CD4-positive, alpha-beta T cell treated with Interferon alpha-2 for 1 hour (primary cell): ENCODE measurements at regions not wholly inside any gene's neighbourhood (a gene's known extent, or its start where the extent isn't known, plus 50 kb on each side); places are given as distances from the start of the nearest gene placed in this dataset.

ENCODE experiments used
- DNase-seq, 2 donors: peaks; one replicate each; pipeline ENCODE4 v3.0.0-alpha.2; 2020 to 2022

DNA sequence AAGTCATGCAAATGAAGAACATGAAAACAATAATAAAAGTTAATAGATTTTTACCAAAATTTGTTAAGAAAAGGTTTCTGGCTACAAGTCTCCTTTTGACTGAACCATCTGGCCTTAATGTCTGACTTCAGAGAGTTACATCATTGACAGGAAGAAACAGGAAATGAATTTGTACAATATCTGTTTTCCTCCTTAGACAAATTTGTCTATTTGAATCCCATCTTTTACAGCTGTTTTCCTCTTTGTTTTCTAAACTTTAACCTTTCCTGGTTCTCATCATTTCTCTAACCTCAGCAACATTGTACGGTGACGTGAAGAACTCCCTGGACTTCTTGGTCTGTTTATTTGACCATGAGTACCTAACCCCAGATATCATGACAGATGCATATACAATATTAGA, 567.5 kb upstream of the RIOK2 start:
- DNase-seq: no peak

DNA sequence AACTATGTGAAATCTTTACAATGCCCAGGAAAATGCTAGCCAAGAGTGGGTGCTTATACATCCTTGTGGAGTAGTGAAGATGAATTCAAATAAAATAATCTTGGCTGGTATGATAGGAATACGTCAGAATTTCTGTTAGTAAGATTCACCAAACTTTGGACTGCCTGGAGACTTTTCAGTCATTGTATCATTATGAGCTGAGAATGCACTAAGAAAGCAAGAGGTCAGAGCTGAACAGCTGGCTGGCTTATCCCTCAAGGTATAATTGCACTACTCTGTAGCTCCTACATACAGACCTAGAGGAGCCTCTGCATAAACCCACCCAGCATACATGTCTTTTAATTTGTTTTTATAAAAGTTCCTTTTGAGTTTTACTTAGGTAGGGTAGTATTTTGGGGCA, 568.5 kb upstream of the RIOK2 start:
- no peak for DNase-seq

DNA sequence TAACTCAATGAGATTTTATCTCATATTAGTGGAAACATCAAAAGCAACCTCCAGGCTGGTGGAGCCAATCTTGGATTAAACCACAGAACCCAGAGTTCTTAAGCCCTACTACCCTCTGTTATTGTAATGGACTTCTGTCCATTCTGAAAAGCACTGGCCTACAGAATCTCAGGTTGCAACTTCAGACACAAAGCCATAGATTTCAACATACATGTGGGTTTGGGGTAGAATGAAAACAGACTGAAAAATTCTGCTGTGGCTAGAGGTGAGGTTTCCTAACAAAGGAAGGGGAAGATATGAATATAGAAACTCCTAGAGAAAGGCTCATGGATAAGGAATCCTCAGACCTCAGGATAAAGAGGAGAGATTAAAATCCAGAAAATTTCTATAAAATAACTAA, 569.8 kb upstream of the RIOK2 start:
- no peak for DNase-seq

DNA sequence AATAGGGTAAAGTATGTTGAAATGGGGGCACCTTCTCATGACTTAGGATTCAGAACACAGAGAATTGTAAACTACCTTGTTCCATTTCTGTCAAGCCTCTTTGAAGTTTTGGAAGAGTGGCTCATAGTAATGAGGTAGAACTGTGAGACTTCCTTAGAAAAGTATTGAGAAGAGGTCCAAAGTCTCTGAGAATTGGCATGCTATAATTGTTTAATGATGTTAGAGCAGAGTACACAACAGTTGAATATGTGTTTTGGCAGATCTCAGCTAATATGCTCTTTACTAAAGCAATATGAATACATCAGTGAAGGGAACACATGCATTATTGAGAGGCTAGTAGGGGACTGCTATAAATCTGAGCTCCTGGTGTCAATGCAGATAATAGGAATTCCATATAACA, 579.4 kb upstream of the RIOK2 start:
- no peak for DNase-seq

DNA sequence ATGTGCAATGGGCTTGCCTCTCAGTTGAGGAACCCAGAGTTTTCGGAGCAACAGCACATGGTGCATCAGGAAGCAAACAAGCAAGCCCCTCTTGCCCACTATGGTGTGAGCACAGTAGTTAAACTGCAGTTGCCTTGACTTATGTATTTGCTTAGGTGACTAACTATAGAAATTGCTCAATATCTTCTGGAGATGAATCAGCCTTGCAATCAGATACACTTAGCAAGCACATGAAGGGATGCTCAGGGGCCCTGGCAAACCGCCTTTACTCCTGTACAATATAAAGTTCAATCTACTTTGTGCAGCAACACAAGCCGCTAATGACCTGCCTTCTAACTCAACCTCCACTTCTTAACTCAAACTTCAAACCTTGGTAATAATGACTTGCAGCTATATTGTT, 581.7 kb upstream of the RIOK2 start:
- DNase-seq: no peak

DNA sequence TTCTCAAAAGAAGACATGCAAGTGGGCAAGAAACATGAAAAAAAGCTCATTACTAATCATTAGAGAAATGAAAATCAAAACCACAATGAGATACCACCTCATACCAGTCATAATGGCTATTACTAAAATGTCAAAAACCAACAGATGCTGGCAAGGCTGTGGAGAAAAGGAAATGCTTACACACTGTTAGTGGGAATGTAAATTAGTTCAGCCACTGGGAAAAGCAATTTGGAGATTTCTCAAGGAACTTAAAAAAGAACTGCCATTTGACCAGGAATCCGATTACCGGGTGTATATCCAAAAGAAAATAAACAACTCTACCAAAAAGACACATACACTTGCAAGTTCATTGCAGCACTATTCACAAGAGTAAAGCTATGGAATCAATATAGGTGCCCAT, 595.4 kb upstream of the RIOK2 start:
- no peak for DNase-seq

GRCh38 chr5:97788369-97788768, 605.3 kb upstream of the RIOK2 start:
- DNase-seq: no peak

- DNase-seq: no peak
Measured at GRCh38 chr5:97797994-97798451, 615.0 kb upstream of the RIOK2 start.

GRCh38 chr5:97801461-97801860, 618.4 kb upstream of the RIOK2 start:
- no peak for DNase-seq

- DNase-seq: no peak
Measured at GRCh38 chr5:97820138-97820537, 637.1 kb upstream of the RIOK2 start.

DNA sequence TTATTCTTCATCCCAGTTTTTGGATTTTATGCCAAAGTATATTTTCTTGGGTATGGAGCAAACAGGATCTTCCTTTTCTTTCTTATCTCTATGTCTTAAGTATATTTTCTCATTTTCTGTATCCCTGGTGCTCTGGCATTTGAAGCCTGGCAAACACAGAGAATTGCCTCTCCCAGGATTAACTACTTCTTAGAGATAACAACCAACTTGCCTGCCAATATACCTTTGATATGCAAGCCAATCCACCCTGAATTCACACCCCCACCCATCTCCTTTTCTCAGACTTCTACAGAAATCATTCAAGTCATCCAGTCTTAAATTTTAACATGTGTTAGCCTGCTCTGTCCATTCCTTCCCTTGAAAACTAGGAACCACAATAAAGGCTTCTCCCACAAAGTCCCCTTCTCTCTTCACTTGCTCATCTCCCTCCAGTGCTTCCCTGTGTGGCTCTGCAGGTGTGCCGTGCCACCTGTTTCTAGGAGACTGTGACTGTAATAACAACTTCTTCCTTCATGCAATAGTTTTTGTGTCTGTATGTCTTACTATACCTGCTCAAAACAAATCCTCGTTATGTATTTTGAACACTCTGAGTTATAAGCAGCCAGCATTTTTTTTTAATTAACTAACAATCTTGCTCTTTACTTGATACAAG, 649.7 kb upstream of the RIOK2 start:
- DNase-seq: no peak

- no peak for DNase-seq
Measured at GRCh38 chr5:97834561-97834960, 651.5 kb upstream of the RIOK2 start.

- no peak for DNase-seq
Measured at GRCh38 chr5:97835112-97835511, 652.1 kb upstream of the RIOK2 start.

DNA sequence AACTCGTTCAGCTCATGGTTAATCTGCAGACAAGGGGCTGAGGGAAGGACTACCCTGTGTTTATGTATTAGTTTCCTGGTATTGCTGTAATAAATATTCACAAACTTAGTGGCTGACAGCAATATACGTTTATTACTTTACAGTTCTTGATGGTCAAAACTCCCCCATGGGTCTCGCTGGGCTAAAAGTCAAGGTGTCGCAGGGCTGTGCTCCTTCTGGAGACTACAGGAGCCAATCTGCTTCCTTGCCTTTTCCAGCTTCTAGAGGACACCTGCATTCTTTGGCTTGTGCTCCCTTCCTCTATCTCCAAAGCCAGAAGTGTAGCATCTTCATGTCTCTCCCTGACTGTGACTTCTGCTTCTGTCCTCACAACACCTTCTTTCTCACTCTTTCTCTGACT, 653.8 kb upstream of the RIOK2 start:
- no peak for DNase-seq

GRCh38 chr5:97838214-97838613, 655.2 kb upstream of the RIOK2 start:
- no peak for DNase-seq

DNA sequence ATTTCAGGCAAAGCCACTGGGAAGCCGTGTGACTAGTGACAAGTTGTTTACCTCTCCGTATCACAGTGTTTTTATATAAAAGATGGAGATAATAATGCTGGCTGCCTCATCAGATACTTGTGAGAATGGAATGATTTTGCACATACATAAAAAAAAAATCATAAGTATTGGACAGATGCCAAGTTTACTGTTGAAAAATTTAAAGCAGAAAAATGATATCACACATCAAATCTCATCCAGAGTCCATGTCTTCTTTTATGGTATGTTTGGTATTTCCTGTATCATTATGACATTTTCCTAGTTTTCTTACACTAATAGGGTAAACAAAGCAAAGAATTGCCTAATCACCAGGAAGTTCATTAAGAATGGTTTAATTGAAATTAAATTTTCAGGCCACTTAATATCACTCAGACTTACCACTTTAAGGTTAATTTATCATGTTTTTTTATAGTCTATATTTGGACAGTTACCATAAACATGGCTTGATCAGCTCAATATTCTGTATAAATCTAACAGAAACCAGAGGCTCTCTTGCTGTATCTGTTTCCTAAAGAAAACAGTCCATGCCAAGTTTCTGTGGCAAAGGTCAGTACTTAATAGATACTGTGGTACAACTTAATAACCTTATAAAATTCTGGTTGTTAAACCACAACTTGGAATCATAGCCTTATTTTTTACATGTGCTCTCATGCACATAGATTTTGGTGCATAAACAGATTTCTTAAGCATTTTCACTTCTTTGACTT, 656.5 kb upstream of the RIOK2 start:
- DNase-seq: no peak

- DNase-seq: no peak
Measured at GRCh38 chr5:97840643-97841042, 657.6 kb upstream of the RIOK2 start.

DNA sequence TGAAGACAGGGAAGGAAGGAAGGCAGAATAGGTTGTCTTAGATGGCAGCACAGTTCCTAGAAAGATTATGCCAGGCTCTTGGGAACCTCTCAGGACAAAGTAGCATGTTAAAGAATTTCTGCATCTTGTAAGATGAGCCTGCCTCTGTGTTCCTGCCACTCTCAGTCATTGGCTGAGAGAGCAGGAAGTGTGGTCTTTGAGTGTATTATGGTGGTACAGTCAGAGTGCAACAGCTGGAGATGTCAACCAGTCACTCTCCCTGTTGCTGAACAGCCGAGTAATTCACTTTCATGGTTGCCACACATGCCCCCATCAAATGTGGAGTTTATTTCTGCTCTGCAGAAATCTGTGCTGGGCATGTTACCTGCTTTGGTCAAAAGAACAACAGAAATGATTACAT, 659.6 kb upstream of the RIOK2 start:
- no peak for DNase-seq

GRCh38 chr5:97844797-97845196, 661.8 kb upstream of the RIOK2 start:
- DNase-seq: no peak

DNA sequence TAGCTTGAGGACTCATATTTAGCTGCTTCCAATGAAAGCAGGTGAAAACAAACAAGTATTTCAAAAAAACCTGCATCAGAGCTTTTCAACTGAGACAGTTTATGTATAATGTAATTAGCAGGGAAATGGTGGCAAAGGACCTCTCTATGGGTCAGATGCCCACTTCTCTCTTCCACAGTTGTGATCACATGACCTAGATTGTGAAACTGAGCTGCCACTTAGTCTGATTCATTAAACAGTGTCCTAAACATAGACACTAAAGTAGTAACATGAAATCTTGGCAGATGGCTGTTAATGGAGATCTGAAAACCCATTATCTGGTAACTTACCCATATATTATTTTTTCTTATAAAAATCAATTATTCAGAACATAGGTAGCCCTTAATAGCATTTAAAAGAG, 663.6 kb upstream of the RIOK2 start:
- DNase-seq: no peak

DNA sequence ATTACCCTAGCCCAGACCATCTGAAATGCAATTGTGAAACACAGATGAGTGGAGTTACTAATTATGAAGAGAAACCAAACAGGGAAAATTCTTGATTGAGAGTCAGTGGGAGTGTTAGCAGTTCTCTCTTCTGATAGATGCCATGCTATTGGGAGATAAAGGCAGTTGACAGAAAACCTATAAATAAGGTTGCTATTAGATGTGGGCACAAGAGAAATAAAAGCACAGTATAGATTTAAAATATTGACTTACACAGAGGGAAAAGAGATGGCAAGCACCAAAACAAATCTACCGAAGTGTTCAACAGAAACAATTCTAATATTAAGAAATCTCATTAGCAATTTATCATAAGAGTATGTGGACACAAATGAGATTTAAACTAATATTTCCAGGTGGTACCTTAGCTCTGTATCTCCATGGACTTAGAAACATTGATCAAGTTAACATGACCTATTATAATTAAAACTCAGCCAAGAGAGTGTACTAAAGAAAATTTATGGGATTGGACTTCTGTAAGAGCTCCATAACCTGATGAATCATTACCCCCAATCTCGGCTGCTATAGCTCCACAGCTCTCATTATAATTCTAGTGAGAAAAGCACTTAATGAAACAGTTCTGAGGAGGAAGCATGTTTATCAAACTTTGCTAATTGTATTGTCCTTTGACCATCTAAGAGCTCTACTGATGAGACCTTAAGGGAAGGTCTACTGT, 665.0 kb upstream of the RIOK2 start:
- DNase-seq: no peak

GRCh38 chr5:97851036-97851435, 668.0 kb upstream of the RIOK2 start:
- no peak for DNase-seq

GRCh38 chr5:97854871-97855762, 672.1 kb upstream of the RIOK2 start:
- no peak for DNase-seq
